ENCODE measurements at regions not wholly inside any gene's neighbourhood (a gene's known extent, or its start where the extent isn't known, plus 50 kb on each side); places are given as distances from the start of the nearest gene placed in this dataset.

GRCh38 chr3:34212656-34213055 lies 414.2 kb downstream of the PDCD6IP start:
- TF ChIP-seq CTCF (IDR thresholded peaks at IDR 0.05; ENCODE audit: low read depth, low read length) (no peak), MAX (IDR thresholded peaks at IDR 0.05; ENCODE audit: low read depth, low read length) (no peak)
